WTC11 (cell line): ENCODE measurements at regions not wholly inside any gene's neighbourhood (a gene's known extent, or its start where the extent isn't known, plus 50 kb on each side); places are given as distances from the start of the nearest gene placed in this dataset.

Experiments used
- ATAC-seq: fragments of 200-7000 bp; cut with Tn5 transposase; 2 replicates; pipeline ENCODE4 v1.10.0; 2021; ENCODE audit warnings: mild to moderate bottlenecking, moderate library complexity
- CTCF ChIA-PET: fragments of 300-600 bp; sonication (Branson Sonifier 250); formaldehyde crosslinking; loops from one replicate; lab custom pipeline; 2021; ENCODE audit warnings: antibody characterized with exemption; lab: Charles Lee
- POLR2A ChIA-PET: fragments of 350-600 bp; sonication (Branson Sonifier 250); formaldehyde crosslinking; loops from one replicate; lab custom pipeline; 2021; ENCODE audit warnings: antibody characterized with exemption; lab: Charles Lee
- DNase-seq: peaks from one replicate; pipeline ENCODE4 v3.0.0; 2021; ENCODE audit warnings: low spot score
- H3K27ac Mint-ChIP-seq: 2 replicates; pipeline ENCODE4 v1.8.0; 2021; ENCODE audit warnings: mixed read lengths
- H3K27me3 Mint-ChIP-seq: 2 replicates; pipeline ENCODE4 v1.8.0; 2021; ENCODE audit warnings: low read depth, mild to moderate bottlenecking, moderate library complexity, mixed read lengths
- H3K36me3 Mint-ChIP-seq: 2 replicates; pipeline ENCODE4 v1.8.0; 2021; ENCODE audit warnings: mixed read lengths
- H3K4me1 Mint-ChIP-seq: 2 replicates; pipeline ENCODE4 v1.8.0; 2022; ENCODE audit warnings: mixed read lengths
- H3K4me3 Mint-ChIP-seq: 2 replicates; pipeline ENCODE4 v1.8.0; 2021; ENCODE audit warnings: mild to moderate bottlenecking, moderate library complexity, mixed read lengths
- H3K9me3 Mint-ChIP-seq: 2 replicates; pipeline ENCODE4 v1.8.0; 2021; ENCODE audit warnings: mixed read lengths
- ATF1 ChIP-seq: sonication (generic); formaldehyde crosslinking; IDR thresholded peaks from 2 replicates; pipeline ENCODE4 v1.8.1; 2023; ENCODE audit warnings: mild to moderate bottlenecking, moderate library complexity, missing genetic modification reagents
- E2F4 ChIP-seq: sonication (generic); formaldehyde crosslinking; IDR thresholded peaks from 2 replicates; pipeline ENCODE4 v1.8.1; 2022; ENCODE audit warnings: low read depth, mild to moderate bottlenecking, moderate library complexity, missing genetic modification reagents, borderline replicate concordance
- FOXJ3 ChIP-seq: sonication (generic); formaldehyde crosslinking; IDR thresholded peaks from 2 replicates; pipeline ENCODE4 v1.9.0; 2021; ENCODE audit warnings: missing genetic modification reagents, mild to moderate bottlenecking, borderline replicate concordance
- MYBL2 ChIP-seq: sonication (generic); formaldehyde crosslinking; IDR thresholded peaks from 2 replicates; pipeline ENCODE4 v1.8.1; 2023; ENCODE audit warnings: mild to moderate bottlenecking, moderate library complexity, missing genetic modification reagents
- RORB ChIP-seq: fragments of 250-450 bp; sonication (Bioruptor Pico); IDR thresholded peaks from 2 replicates; pipeline ENCODE4 v1.9.0; 2021; ENCODE audit warnings: mild to moderate bottlenecking
- STAT6 ChIP-seq: sonication (generic); formaldehyde crosslinking; conservative IDR thresholded peaks from 2 replicates; pipeline ENCODE4 v1.8.1; 2023; ENCODE audit warnings: mild to moderate bottlenecking, low read depth, missing genetic modification reagents, moderate library complexity
- USF1 ChIP-seq: sonication (generic); formaldehyde crosslinking; IDR thresholded peaks from 2 replicates; pipeline ENCODE4 v1.8.0; 2022; ENCODE audit warnings: mild to moderate bottlenecking, missing genetic modification reagents
- ZNF121 ChIP-seq: sonication (generic); formaldehyde crosslinking; IDR thresholded peaks from 2 replicates; pipeline ENCODE4 v1.8.0; 2023; ENCODE audit warnings: missing genetic modification reagents
- ZNF219 ChIP-seq: sonication (generic); formaldehyde crosslinking; IDR thresholded peaks from 2 replicates; pipeline ENCODE4 v1.8.0; 2023; ENCODE audit warnings: missing genetic modification reagents, mild to moderate bottlenecking, borderline replicate concordance
- TF ChIP-seq, protein P1 (sequence below): sonication (generic); formaldehyde crosslinking; IDR thresholded peaks from 2 replicates; pipeline ENCODE4 v1.8.1; 2023; ENCODE audit warnings: mild to moderate bottlenecking, missing genetic modification reagents
- TF ChIP-seq, protein P2 (sequence below): fragments of 250-450 bp; sonication (Bioruptor Pico); IDR thresholded peaks from 2 replicates; pipeline ENCODE4 v1.9.0; 2021; ENCODE audit warnings: mild to moderate bottlenecking, borderline replicate concordance
- TF ChIP-seq, protein P3 (sequence below): sonication (generic); formaldehyde crosslinking; IDR thresholded peaks from 2 replicates; pipeline ENCODE4 v1.8.0; 2023; ENCODE audit warnings: missing genetic modification reagents

- TF ChIP-seq USF1, result no peak
- TF ChIP-seq STAT6, result no peak
- no peak for TF ChIP-seq E2F4 (CRISPR knock-in tag)
- TF ChIP-seq, protein P1, sequence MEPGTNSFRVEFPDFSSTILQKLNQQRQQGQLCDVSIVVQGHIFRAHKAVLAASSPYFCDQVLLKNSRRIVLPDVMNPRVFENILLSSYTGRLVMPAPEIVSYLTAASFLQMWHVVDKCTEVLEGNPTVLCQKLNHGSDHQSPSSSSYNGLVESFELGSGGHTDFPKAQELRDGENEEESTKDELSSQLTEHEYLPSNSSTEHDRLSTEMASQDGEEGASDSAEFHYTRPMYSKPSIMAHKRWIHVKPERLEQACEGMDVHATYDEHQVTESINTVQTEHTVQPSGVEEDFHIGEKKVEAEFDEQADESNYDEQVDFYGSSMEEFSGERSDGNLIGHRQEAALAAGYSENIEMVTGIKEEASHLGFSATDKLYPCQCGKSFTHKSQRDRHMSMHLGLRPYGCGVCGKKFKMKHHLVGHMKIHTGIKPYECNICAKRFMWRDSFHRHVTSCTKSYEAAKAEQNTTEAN (CRISPR knock-in tag), result no peak
- TF ChIP-seq MYBL2, result no peak
- no peak for TF ChIP-seq ZNF219
- TF ChIP-seq ATF1, result no peak
- TF ChIP-seq, protein P2, sequence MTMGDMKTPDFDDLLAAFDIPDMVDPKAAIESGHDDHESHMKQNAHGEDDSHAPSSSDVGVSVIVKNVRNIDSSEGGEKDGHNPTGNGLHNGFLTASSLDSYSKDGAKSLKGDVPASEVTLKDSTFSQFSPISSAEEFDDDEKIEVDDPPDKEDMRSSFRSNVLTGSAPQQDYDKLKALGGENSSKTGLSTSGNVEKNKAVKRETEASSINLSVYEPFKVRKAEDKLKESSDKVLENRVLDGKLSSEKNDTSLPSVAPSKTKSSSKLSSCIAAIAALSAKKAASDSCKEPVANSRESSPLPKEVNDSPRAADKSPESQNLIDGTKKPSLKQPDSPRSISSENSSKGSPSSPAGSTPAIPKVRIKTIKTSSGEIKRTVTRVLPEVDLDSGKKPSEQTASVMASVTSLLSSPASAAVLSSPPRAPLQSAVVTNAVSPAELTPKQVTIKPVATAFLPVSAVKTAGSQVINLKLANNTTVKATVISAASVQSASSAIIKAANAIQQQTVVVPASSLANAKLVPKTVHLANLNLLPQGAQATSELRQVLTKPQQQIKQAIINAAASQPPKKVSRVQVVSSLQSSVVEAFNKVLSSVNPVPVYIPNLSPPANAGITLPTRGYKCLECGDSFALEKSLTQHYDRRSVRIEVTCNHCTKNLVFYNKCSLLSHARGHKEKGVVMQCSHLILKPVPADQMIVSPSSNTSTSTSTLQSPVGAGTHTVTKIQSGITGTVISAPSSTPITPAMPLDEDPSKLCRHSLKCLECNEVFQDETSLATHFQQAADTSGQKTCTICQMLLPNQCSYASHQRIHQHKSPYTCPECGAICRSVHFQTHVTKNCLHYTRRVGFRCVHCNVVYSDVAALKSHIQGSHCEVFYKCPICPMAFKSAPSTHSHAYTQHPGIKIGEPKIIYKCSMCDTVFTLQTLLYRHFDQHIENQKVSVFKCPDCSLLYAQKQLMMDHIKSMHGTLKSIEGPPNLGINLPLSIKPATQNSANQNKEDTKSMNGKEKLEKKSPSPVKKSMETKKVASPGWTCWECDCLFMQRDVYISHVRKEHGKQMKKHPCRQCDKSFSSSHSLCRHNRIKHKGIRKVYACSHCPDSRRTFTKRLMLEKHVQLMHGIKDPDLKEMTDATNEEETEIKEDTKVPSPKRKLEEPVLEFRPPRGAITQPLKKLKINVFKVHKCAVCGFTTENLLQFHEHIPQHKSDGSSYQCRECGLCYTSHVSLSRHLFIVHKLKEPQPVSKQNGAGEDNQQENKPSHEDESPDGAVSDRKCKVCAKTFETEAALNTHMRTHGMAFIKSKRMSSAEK (CRISPR knock-in tag), result no peak
- TF ChIP-seq FOXJ3 (CRISPR knock-in tag), result no peak
These were observed 274.1 kb upstream of the TENM3 start (continued) for GRCh38 chr4:181969151-181969550.

DNA sequence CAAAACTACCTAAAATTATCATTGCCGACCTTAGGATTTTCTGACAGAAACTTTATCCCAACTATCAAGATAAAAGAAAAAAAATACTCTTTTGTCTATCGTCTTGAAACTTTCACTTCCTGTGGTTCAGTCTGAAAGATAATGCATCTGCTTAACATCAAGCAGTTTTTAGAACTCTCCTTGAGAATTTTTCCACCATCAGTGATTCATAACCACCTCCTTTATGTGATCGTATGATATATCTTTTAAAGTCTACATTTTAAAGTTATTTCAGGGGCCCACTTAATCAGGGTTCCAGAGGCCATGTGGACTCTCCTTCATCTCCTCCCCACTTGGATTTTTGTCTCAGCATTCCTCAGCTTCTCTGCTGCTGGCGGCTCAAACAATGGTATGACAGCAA lies 272.8 kb upstream of the TENM3 start:
- TF ChIP-seq, protein P3, sequence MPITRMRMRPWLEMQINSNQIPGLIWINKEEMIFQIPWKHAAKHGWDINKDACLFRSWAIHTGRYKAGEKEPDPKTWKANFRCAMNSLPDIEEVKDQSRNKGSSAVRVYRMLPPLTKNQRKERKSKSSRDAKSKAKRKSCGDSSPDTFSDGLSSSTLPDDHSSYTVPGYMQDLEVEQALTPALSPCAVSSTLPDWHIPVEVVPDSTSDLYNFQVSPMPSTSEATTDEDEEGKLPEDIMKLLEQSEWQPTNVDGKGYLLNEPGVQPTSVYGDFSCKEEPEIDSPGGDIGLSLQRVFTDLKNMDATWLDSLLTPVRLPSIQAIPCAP (CRISPR knock-in tag), result no peak
- TF ChIP-seq RORB (CRISPR knock-in tag) (no peak), ZNF121 (CRISPR knock-in tag) (no peak), STAT6 (no peak)
- Mint-ChIP-seq H3K27ac (no peak overlapping the region), H3K36me3 (no peaks in the 10 kb centered on the region), H3K9me3 (peaks cover 5% of the 10 kb centered on the region), H3K27me3 (no peaks in the 10 kb centered on the region), H3K4me1 (peaks cover 24% of the 10 kb centered on the region), H3K4me3 (no peak overlapping the region)
- DNase-seq (no peak), ATAC-seq (no peak)
- CTCF ChIA-PET, result no interaction called here
- POLR2A ChIA-PET, result no interaction called here
